GM21825 (cell line): ENCODE measurements at regions not wholly inside any gene's neighbourhood (a gene's known extent, or its start where the extent isn't known, plus 50 kb on each side); places are given as distances from the start of the nearest gene placed in this dataset.
"Not testable (repeated sequence)": the region's sequence is repeated elsewhere in the genome, so short reads cannot be mapped to it uniquely, and the experiment has no call there.

ENCODE experiments used
- ATAC-seq: cut with Tn5 transposase; IDR thresholded peaks from one replicate; pipeline ENCODE4 v1.9.1; 2021; ENCODE audit warnings: mild to moderate bottlenecking, moderate library complexity; ENCODE audit not compliant: unreplicated experiment

DNA sequence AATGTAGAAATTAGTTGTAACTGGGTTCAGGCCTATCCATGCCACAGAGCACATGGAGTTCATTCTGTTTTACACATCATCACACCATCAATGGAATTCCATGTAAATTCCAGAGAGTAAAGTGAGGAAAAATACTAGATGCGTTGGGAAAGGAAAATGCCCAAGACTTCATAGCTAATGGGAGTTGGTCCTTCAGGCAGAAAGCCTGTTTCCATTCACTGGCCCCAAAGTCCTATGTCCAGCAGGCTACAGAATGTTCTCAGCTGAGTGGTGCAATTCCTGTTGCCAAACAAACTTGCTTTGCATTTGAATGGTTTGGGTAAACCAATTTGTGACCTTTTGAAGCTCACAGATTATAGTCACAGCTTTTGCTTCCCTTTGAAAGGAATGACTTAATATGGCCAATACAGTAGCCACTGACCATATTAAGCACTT lies 164.6 kb upstream of the PFN2 start:
- no peak for ATAC-seq

DNA sequence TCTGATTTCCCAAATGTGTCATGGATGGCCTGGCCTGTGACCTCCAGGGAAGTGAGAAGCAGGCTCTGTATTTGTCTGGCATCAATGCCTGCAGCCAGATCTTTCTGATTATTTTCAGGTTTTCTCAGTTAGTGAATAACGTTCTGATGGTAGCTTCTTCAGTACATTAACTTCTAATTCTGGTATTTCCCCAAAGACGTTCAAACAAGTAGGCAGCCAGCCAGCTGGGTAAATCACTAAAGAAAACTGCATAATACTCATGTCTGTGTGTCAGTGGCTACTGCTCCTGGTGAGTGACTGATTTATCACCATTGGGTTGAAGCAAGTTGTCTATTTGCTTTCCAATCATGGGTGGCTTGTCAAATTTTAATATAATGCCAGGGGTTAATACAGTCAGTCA lies 162.6 kb upstream of the PFN2 start:
- no peak for ATAC-seq

DNA sequence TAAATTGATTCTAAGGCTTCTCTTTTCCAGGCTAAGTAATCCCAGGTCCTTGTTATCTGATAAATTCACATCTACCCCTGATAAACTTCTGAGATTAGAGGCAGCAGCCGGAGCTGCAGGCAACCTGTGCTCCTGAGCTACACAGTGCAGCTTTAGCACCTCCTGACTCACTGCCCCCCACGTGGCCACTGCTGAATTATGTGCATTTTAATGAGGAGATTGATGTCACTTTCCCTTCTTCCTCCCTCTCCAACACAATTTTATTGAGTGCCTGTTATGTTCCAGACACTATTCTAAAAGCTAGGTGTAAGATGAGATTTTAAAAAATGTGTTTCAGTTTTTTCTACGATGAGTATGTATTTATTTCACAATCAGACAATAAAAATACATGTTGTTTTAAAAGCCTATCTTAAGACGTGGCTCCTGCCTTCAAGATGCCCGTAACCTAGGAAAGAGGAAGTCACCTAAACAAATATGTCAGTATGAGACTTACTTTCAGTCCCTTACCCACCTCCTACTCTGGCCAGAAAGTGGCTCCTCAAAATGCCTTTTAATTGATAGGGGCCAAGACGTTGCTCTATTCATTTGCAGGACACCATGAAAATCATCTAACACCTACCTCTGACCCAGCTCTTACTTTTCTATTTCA lies 161.5 kb upstream of the PFN2 start:
- ATAC-seq, result no peak

DNA sequence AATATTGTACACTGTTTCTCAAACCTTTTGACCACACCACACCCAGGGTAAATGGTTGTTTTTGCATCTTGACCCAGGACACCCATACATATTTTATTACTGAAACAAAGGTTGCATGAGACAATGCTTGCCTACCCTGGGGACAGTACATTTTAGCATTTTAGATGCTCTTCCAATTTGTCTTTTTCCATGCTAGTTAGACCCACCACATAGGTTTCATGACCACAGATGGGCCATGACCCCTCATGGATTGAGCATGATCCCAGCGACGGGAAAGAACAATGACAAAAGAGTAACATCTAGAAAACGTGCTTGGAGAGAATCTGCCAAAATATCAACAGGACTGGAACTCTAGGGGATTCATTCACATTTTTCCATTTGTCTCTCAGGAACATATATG lies 161.0 kb upstream of the PFN2 start:
- ATAC-seq, result no peak

DNA sequence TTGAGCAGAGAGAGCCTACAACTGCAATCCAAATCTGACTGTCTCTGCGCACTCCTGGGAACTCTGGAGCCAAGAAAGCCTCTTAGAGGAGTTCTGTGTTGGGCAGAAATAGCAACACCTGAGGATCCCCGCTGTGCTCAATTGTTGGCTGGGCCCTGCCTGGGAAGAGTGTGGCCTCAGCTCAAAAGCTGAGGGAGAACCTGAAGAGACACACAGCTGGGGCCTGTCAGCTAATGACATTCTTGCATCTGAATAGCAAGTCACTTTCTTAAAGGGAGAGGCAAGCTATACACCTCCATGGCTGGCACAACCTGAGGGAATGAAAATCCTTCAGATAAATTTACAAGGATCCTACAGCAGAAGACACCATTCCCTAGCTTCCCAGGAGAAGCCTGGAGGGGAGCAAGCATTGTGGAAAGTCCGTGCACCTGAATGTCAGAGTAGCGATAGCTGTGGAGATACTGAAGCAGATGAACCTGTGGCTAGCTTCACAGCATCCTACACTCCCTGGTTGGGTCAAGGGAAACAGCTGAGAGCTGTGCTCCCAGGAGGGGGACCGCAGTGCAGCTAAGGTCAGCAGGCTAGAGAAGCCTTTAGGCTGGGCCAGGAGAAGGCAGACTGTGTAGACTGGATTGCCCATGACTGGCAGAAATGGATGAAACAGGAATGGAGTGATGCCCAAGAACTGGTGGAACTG lies 159.9 kb upstream of the PFN2 start:
- ATAC-seq, result no peak

DNA sequence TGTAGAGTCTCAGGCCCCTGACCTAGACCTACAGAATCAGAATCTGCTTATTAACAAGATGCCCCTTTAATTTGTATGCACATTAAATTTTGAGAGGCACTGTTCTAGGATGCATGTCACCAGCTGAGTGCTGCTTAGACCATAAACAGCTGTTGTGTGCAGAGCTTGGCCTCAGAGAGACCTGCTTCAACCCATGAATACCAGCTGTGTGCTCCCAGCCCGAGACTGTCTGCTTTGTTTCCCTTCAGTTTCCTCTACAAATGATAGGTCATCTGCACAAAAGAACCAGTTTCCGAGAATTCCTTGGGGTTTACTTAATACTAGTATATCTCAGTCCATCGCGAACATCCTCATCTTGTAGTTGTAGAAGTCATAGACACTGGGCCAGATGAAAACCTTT lies 158.5 kb upstream of the PFN2 start:
- ATAC-seq, result no peak

DNA sequence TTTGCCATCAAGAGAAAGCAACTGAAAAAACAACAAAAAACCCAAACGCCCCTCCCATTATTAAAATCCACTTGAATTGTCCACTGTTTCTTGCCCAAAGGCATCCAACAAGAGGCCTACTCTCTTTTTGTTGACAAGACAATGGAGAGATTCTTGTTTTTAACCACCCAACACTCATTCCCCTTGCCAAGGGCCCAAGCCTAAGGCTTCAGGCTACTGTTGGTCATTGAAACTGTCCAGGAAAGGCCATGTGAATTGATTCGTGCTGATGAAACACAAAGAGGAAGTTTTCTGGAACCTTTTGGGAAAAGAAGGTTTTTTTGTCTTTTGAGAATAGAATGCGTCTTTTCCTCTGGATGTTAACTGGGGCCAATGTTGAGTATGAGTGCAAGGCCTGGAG lies 157.4 kb upstream of the PFN2 start:
- no peak for ATAC-seq

DNA sequence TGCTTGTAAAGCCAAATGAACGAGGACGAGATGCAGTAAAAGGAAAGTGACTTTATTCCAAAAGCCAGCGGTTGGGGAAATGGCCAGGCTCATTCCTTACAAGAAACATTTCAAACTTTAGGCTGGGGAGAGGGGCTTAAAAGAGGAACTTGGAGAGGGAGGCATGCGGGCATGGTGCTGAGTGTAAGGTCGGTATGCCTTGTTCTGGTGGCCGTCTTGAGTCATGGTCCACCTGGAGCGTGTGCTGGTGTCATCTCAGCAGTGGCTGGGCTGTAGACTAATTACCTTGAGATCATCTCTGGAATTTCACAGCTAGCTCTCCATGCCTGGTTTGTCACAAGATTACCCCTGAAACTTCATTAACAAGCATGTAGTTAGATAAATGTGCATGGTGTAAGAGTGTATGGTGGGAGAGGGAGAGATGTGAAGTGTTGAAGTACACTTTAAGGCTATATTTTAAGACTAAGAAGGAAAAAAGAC lies 156.4 kb upstream of the PFN2 start:
- no peak for ATAC-seq

DNA sequence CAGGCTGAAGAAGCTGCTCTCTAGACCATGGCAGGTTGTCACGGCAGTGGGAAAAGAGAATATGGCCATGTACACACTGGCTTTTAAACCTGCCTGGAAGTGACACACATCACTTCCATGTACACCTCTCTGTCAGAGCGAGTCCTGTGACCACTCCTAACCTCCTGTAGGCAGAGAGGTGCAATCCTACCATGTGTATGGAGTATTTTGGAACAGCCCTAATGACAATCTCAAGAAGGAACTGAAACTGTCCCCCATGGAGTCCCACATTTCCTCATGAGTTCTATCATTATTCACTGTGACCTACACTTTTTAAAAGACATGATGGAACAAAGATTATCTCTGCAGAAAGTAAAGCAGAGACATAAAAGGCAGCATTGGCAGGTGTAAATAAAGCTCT lies 153.4 kb upstream of the PFN2 start:
- ATAC-seq, result no peak

DNA sequence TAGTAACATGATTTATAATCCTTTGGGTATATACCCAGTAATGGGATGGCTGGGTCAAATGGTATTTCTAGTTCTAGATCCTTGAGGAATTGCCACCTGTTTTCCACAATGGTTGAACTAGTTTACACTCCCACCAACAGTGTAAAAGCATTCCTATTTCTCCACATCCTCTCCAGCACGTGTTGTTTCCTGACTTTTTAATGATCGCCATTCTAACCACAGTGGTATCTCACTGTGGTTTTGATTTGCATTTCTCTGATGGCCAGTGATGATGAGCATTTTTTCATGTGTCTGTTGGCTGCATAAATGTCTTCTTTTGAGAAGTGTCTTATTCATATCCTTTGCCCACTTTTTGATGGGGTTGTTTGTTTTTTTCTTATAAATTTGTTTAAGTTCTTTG lies 152.6 kb upstream of the PFN2 start:
- not testable (repeated sequence) for ATAC-seq

DNA sequence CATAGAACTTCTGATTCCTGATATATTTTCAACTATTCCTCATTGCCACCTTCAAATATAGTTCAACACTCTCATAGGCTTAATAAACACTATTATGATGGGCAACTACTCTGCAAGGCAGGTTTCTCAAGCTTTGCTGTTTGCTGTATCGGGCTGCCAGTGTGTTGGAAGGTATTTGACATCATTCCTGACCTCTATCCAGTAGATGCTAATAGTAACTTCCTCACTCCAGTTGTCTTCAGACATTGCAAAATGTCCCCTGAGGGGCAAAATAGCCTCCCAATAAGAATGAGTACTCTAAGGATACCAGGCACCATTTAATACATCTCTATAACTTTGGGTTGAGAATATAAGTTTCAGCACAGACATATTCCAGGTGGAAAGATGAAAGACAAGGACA lies 147.5 kb upstream of the PFN2 start:
- no peak for ATAC-seq

DNA sequence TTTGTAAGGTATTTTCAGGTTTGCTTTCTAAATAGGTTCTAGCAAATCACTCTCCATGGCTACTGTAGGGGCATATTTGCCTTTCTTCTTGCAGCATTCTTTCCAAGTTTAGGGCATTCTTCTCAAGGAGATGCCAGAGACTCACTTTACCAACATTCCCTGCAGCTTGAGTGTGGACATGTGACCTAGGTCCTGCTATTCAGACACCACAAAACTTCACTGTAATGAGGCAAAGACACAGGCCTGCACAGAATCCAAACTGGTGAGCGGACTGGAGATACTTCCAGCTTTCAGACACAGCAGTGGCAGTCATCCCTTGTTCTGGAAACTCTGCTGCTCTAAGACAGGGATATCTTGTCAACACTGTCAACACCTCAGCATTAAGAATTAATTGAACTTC lies 146.4 kb upstream of the PFN2 start:
- ATAC-seq, result no peak

DNA sequence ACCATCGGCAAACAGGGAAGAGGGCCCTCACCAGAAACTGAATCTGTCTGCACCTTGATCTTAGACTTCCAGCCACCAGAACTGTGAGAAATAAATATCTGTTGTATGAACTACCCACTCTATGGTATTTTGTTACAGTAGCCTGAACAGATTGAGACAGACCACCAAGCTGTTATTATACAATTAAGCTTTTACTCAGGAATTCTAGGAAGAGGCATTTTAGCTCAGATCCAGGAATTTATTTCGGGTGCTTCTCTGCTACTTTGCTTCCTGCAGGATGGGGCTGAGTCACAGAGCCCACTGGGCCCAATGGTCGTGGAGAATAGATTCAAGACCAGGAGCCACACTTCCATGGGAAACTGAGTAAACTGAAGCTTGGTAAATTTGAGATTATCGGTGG lies 145.5 kb upstream of the PFN2 start:
- ATAC-seq, result no peak

DNA sequence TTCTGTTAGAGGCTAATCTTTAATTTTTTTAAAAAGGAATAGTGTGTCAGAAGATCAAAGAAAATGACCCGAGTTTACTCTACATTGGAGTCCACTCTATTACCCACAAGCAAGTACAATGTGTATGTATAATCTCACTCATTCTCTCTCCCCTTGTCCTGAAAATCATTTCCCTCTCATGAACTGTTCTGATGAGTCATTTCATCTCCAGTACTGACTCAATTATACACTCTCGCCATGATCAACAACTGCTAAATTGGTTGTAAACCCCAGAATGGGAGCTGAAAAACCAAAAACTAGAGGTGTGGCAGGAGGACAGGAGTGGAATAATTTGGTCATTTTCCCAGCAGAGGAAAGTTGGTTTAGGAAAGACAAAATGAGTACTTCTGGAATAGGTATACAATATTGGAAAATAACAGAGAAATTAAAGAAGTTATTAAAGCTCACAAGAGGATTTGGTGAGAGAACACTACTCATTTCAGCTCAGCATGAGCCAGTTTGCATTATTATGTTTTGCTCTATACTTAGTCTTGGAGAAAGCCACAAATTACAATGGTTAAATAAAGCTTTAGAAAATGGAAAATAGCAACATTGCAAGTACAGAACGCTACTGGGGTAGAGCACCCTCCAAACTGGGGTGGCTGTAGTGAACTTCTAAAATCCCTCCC lies 144.3 kb upstream of the PFN2 start:
- peak; percentile 84 for ATAC-seq

DNA sequence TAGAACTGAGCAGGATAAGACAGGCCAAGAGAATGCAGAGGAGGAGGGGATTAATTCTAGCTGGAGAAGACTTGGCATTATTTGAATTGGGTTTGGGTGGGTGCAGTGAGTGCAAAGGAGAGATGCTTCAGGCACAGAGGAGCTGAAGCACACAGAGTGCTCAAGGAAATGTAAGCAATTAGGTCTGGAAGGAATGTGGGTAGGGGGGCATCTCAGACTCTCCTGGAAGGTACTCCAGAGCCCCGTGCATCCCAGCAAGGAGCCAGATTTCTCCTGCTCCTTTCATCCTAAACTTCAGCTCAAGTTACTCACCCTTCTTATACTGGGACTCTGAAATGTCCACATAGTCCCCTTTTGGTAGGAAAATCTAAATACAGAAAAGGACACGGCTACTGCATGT lies 143.6 kb upstream of the PFN2 start:
- no peak for ATAC-seq

DNA sequence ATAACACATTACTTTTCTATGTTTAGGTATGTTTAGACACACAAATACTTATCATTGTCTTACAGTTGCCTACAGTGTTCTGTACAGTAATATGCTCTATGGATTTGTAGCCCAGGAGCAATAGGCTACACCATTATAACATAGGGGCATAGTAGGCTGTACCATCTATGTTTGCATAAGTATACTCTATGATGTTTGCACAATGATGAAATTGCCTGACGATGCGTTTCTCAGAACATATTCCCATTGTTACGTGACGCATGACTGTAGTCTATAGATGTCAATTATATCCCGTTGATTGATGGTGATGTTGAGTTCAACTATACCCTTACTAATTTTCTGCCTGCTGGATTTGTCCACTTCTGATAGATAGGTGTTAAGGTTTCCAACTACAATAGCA lies 139.4 kb upstream of the PFN2 start:
- ATAC-seq, result no peak

DNA sequence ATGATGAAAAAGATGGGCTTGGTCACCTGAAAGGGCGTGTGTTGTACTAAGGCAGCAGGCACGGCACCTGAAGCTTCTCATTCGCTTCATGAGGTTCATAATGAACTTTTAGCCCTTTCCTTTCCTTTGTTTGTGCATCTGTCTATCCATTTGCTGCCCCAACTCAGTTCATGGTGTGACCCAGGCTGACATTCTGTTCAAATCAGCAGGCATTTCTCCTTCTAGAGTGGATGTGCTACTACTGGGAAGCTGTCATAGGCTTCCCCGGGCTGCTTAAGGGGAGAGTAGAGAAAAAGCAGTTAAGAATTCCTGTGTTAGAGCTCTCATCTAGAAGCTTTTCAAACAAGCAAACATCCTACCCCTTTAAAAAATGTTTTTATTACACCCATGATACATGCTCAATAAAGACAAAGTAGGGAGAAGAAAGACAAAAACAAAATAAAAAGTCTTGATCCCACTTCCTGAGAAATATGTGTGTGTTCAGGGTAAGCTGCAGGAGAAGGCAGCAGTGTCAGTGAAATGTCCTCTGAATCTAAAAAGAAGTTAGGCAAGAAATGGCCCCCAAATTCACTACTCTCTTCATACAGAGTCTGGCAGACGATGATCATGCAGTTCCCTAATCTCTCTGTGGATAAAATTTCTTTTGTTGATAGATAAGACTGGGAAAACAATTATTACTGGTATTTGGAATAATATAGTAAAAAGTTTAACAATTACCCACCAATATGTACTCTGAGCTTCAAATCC lies 136.9 kb upstream of the PFN2 start:
- no peak for ATAC-seq

DNA sequence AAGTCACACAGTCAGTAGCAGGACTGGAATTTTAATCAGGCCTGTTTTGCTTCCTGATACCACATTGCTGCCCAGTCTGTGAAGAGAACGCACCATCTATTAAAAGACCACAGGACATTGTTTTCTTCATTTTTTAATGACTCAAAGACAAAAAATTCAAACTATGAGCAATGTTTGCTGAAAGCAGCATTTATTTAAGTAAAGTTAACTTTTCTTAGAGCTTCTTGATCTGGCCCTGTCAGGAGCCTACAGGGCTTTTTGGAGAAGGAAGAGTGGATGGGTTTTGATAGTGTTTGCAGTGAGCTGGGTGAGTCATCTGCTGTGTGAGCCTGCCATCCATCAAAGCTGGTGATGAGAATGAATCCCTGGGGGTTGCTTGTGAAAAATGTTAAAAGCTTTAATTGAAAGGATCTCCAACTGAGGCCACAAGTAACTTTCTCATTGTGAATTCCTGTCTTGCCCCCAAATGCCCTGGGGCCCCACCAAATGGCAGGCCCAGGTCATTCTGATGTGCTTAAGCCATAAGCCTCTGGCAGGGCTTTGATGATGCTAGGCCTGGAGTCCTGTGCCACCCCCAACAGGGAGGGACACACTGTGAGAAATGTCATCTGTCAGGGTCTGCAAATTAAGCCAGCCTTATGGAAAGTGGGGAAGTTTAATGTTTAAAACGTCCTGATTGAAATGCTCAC lies 136.2 kb upstream of the PFN2 start:
- no peak for ATAC-seq

DNA sequence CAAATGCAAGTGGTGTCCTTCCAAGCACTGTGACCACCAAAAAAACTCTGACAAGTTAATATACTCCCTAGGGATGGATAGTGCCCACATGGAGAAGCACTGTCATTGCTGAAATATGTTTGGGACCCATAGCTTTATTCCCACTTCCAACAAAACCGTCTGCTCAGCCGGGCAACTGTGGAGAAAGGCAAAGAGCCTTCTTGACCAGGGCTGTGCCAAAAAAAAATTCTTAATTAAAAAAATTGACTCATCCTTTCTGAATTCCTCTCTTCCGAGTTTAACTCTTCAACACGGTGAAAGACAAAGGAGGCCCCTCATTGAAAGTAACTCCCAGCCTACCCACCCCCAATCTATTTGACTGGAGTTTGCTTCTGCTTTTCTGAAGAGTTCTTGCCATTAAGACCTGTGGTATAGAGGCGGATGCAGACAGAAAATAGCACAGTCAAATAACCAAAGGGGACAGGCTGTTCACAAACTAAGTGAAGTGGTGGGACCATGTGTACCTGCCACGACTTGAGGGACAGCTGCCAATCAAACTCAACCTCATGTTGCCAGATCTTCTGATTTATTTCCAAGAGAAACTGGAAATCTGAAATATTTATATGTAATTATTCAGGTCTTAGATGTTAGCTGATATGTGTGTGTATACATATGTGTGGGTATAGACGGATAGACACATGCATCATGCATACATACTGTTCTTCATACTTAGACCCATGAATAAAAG lies 135.4 kb upstream of the PFN2 start:
- ATAC-seq, result no peak

DNA sequence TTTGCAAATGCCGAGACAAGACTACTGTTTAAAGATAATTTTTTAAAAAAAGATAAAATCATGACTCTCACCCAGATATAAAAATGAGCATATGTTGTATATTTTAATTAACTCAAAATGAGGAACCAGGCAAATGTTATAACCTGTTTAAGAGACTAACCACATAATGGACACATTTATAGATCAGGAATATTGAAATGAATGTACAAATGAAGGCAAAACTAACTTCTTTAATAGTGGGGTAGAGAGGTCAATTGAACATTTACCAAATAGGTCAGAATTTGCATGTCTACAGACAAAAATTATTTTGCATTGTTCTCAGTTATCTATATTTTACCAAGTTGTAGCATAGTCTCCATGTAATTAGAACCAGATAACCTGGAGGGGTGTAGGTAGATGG lies 134.3 kb upstream of the PFN2 start:
- no peak for ATAC-seq
